Midbrain (tissue), 1 donor: ENCODE measurements at regions not wholly inside any gene's neighbourhood (a gene's known extent, or its start where the extent isn't known, plus 50 kb on each side); places are given as distances from the start of the nearest gene placed in this dataset.
A peak's percentile ranks its signal among the peaks of the same experiment; 100 is the strongest.

Source experiments
- DNase-seq: peaks from one replicate; lab custom pipeline; 2025; lab: John Stamatoyannopoulos, UW

DNA sequence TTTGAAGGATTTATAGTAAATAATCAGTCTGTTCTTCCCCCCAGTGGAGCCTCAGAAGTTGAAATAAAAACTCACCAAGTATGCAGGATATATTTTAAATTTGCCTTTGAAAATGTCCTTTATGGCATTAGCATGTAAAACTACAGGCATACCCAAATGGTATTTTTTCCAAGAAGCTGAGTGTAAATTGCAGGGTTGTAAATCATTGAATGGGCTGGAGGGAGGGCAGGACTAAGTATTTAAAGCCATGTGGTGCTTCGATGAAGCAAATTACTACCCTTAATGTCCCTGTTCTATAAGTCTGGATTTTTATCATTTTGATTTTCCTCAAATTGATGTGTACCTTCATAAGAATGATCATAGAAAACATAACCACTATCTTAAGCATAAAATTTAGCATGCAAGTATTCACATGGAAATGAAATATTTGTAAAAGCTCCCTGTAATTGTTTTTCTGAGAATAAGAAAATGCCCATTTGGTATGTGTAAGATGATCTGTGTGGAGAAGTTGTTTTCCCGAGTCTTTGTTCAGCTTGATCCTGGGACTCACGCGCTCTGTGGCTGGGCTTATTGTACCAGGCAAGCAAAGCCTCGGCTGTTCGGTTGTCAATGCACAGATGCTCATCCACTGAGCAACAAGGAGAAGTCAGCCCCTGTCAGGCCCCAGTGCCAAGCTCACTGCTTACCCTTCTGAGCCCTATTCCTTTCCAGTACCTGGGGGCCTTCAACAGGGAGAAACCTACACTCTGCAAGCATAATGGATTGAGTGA, 66.7 kb downstream of the CD164 start:
- peak; percentile 83 for DNase-seq

DNA sequence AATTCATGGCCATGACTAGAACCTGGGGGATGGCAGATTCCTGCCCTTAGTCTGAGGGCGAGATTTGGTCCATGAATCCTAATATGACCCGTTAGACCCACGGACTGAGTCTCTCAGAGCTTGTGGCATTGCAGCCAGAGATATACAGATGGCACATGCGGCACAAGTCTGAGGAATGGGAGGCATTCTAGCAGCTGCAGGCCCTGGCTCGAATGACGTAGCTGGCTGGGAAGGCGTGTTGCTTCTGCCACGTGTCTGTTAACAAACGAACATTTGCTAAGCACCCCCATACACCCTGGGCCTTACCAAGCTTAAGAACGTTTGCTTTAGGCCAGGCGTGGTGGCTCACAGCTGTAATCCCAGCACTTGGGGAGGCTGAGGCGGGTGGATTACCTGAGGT, 68.0 kb downstream of the CD164 start:
- DNase-seq, result no peak

DNA sequence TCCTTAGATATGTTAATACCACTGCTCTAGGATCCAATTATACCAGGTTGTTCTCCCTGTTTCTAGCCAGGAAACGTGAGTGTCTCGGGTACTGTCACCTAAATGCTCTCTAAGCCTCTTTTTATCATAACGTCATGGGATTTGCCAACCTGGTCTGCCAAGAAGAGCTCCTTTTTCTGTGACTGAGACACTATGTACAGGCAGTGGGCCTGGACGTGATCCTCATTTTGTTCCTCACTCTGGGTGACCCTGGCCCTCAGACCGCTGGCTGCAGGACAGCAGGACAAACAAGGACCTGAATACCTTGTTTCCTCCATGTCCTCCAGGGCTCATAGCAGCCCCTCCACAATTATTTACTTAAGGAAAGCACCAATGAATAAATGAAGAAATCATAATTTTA, 69.1 kb downstream of the CD164 start:
- no peak for DNase-seq

DNA sequence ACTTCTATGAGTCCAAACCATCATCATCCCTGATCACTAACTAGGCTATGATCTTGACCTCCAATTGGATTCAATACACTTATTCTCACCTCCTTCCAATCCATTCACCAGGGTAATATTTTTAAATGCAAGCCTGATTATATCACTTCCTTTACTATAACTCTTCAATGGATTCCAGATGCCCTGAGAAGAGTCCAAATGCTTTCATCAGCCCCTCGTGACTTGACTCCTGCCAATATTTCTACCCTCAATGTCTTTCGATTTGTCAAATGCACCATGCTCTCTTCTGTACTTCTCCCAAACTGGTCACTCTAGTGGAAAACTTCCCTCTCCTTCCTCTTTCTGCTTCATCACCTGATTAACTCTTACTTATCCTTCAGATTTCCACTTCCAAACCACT, 70.8 kb downstream of the CD164 start:
- DNase-seq, result no peak

DNA sequence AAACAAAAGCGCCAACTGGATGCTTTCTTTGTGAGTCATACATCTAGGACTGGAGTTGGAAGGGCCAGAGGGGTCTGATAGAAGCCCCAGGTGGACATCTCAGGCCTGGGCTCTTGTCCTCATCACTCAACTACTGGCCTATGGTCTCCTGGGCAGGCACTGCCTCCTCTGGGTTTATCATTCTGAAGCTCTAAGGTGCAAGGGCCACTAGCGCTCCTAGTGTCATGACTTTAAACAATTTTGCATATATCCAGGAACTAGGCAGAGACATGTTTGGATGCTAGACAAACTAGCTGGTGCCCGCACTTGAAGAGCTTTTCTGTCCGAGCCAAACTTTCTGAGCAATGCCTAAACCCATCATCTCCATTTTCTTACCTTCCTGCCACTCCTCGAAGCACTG, 72.3 kb downstream of the CD164 start:
- DNase-seq, result no peak

DNA sequence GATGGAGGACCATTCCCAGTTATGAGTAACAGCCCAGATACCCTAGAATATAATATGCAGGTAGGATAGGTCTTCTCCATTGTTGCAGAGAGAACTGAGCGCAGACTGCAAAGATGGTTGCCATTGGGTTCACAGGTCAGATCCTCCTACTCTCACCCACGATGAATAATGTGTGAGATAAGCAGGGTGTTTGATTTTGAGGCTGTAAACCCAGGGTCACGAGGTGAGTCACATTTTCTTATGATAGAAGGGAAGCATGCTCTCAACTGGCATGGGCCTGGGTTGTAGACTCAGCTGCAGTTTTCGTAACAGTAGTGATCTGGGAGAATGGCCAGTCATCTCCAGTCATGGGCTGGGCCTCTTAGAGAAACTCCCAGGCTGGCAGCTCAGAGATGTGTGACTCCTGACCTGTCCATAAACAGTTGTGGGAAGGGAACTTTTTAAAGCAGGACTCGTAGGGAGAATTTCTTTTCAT, 74.2 kb downstream of the CD164 start:
- no peak for DNase-seq

DNA sequence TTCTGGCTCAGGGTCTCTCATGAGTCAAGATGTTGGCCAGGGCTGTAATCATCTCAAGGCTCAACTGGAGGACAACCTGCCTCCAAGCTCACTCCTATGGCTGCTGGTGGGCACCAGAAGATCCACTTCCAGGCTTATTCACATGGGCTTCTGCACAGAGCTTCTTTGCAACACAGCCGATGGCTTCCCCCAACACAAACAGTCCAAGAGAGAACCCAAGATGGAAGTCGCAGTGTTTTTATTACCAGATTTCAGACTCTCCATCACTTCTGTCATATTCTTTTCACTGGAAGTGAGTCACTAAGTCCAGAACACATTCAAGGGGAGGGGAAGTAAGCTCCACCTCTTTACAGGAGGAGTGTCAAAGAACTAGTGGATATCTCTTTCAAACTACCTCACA, 75.5 kb downstream of the CD164 start:
- no peak for DNase-seq

DNA sequence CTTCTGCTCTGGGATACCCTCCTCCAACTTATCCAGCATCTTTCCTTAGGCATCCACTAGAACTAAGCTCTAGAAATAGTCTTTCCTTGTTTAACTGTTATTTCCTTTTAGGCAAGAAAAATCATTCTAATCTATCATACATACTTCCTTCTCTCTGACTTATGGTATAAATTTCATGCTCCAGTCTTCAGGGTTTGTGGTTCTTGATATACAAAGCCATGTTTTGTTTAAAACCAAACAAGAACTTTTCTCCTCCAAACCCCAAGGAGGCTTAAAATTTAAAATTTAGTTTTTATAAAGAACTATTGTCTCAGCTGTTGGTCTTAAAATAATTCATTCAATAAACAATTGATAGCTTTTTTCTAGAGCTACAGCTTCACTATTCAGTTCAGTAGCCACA, 77.2 kb downstream of the CD164 start:
- DNase-seq, result no peak

DNA sequence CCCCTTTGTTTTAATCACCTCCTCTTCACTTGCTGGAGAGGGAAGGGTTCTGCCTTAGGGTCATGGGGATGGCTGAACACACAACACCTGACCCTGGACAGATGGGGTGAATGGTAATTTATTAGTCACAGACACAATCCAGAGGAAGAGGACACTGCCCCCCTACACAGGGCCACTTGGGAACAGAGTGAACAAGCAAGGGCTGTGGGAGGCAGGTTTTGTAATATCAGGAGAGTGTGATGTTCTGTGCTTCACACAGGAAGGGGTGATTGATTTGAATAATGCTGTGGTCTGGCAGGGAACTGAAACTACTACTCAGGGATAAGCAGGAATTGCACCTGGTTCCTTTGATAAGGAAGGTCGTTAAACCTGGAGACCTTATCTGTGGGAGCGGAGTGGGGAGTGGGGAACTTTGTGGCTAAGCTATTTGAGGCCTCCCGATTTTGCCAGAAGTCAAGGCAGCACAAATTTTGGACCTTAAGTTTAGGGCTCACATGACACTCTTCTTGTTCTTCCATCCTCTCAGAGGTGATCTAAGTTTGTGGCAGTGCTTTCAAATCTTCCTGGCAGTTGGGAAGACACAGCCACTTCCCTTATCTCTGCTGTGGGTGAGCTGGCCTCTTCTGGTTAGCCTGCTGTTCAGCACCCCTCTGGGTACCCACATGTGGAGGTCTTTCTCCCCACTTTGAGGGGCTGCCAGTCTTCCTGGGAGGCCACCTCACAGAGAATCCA, 77.8 kb downstream of the CD164 start:
- no peak for DNase-seq

DNA sequence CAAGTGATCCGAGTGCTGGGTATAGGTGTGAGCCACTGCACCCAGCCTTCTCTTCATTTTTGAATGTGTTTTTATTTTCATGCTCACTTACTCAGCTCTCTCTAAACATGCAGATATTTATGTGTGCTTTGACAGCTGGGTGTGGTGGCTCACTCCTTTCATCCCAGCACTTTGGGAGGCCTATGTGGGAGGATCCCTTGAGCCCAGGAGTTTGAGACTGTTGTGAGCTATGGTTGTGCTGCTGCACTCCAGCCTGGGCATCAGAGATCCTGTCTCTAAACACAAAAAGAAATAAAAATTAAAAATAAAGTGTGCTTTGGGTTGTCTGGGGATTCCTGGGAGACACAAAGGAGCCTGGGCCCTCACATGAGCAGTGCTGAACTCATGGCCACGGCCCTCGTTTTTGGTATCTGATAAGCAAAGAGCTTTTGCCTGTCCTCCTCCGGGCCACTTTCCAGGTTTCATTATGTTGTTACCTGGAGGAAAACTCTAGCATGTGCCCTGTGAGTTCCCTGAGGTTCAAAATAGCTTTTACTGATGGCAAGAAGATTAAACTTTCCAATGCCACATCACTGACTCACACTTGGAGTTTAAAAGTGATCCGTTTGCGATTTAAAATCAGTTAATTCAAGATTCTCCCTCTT, 78.5 kb downstream of the CD164 start:
- no peak for DNase-seq

DNA sequence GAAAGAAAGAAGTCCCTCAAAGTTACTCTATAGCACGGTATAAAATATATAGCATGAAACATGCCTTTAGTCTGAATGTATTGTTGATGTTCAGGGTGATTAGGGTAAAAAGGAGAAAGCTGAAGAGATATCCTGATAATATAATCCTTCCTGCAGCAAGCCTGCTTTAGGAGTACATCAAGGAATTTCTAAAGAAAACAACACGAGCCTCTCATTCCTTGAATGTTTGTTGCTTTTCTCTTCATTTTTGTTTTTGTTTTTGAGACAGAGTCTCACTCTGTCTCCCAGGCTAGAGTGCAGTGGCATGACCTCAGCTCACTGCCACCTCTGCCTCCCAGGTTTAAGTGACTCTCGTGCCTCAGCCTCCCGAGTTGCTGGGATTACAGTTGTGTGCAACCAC, 79.1 kb downstream of the CD164 start:
- no peak for DNase-seq

DNA sequence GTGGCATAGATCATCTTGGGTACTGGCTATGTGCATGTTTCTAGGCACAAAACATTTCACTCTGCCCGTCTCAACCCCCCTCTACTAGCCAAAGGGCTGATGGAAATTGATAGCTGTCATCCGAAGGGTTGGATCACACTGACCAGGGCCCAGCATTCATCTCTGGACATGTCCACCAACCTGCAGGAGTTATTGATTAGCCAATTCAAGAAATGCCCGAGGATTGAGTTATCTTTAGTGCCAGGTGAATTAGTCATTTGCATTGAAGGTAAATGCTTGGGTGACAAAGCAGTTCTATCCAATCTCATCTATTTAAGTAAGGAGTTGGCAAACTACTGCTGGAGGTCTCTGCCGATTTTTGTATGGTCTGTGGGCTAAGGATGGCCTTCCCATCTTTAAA, 80.1 kb downstream of the CD164 start:
- no peak for DNase-seq

DNA sequence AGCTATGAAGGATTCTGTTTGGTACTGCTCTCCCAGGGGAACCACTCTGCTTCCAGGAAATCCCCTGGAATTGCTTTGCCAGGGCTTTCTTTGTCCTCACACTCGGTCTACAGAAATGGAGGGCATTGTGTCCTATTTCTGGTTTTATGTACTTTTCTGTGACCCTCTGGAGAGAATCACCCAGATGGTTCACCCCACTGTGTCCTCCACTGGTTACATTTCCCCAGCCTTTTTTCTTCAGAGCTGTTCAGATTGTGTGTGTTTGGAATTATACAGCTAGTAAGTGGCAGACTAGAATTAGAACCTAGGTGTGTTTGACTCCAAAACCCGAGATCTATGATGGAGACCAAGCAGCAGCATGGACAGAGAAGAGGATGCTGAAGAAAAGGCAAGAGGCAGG, 80.8 kb downstream of the CD164 start:
- no peak for DNase-seq

DNA sequence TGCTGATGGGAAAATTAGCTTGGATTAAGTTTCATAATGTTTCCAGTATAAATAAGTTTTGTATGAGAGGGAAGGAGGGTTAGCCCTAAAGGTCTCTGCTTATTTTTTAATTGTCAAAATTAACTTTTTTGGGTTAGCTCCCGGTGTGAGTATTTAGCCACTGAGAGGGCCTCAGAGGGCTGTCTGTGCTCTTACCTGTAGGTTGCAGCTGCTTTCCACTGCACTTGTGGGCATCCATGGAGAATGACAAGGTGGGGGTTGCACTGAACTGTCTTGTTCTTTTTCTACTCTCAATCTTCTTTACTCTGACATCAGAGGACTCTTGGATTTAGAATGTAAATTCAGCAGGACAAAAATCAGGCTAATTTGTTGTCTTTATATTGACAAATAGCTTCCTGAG, 81.4 kb downstream of the CD164 start:
- no peak for DNase-seq

DNA sequence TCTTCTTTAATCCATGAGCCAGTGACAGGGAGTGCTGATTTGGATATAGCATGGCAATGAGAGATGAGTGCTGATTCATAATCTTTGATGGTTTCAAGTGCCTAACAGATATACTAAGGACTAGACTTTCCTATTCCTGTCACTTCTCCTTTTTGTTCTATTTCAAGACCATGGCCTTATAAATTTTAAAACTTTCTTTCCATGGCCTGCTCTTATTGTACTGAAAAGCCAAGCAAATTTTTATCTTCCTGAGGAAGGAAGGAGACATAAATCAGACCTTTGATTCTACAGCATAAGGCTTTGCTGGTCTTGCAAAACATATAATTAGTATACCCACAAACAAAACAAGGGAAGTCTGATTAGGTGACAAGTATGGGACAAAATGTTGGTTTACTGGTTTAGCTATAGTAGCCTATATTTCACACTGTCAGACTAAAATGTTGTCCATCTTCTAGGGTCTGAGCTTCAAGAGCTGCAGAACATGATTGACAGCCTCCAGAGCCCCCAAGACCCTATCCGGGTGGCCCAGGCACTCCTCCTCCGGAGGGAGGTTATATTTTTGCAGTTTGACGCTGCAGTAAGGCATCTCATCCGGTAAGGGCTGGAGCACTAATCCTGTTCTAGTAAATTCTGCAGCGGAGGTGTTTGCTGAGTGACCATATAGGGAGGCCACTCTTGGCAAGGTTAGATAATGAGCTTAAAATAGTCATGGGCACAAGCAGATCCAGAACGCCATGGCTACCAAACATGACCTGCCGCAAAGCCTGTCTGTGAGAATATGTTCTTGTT, 82.3 kb downstream of the CD164 start:
- DNase-seq, result no peak

DNA sequence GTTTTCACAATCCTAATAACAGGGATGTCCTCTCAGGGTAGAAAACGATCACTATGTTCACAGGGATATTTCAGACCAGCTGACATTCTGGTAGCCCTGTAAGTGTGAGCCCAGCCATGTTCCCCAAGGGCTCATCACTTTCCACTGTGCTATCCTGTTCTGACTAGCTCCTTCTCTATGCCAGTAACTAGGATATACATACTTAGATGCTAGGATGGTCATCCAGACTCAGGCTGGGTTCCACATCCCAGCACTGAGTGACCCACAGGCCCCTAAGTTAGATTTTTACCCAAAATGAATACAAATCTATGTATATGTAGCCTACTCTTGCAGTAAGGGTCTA, 83.0 kb downstream of the CD164 start:
- no peak for DNase-seq

DNA sequence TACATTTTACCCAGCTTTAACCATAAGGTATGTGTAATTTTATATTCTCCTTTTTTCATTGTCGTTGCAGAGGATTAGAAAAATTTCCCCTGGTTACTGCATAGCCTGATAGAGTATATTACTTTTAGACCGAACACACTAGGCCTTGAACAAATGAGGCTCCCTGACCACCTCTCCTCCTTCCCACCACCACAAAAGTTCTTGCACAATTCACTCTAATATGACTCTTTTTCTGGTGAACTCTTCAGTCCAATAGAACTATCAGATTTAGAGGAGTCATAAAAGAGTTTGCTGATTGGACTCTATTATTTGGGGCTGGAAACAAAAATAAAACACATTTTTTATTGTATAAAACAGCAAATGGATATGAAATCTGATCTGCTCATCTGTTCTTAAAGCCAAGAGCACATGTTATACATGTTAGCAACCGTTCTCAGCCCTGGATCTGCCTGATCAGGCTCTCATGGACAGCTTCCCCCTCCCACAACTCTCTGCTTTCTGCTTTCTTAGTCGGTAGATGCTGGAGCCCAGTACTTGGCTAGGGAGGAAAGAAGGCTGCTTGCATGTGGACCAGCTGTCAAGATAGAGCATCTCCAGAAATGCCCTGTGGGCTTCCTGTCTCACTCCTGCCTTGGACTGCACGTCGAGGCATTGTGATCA, 83.5 kb downstream of the CD164 start:
- DNase-seq, result no peak

DNA sequence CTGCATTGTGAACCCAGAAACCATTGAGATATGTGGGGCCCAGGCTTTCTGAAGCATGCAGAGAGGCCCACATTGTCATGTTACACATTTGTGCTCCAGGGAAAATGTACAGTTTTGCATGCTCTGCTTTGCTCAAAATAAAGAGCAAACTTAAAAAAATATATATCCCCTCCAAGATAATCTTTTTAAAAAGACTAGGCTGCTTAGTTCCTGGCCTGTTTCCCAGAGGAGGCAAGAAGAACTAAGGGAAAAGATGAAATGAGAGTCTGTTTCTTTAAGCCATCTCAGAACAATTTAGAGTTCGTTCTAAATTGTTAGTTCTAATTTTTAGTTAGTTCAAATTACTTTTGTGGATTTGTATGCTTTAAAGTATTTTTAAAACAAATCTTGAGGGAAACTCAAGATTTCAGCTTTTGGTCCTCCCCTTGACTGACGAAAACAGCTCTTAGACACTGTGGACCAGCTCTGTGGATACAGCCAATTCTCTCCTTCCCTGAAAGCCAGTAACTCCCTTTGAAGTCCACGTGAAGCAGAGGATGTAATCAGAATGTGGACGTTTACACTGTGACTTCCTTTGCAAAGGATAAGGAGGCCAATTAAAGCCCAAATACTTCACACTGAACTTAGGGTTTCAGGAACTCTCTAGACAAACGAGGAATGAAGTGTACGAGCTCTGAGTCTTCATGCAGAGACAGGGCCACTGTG, 84.7 kb downstream of the CD164 start:
- no peak for DNase-seq

DNA sequence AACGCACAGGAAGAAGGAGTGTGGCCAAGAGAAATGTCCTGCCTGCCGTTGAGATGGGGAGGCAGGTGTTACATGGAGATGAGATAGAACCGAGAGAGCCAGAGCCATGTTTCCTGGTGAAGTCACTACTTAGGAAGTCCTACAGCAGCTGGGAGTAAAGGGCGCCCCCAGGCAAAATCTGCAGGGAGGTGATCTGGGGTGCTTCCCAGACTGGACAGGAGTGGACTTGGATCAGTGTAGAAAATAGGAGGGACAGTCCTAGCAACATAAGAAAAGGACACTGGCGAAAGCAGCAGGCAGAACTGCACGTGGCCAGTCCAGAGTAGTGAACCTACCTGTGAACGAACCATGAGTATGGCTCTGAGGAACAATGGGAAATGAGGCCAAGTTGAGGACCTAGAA, 85.3 kb downstream of the CD164 start:
- DNase-seq, result no peak

DNA sequence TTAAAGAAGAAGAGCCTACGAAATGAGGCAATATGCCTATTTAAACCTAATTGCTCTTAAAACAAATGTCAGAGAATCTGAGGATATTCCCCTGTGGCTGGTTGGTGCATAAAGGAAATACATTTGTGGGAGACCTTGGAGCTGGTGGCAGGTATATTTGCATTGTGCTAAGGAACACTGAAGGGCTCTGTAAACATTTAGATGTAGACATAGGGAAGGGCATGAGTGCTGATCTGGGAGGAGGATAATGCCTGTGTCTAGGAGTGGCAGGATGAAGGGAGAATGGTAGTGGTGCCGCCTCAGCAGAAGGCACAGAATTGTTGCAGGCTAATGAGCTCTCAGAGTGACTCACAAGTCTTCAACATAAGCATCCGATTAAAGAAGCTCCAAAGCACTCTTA, 85.8 kb downstream of the CD164 start:
- DNase-seq, result no peak

DNA sequence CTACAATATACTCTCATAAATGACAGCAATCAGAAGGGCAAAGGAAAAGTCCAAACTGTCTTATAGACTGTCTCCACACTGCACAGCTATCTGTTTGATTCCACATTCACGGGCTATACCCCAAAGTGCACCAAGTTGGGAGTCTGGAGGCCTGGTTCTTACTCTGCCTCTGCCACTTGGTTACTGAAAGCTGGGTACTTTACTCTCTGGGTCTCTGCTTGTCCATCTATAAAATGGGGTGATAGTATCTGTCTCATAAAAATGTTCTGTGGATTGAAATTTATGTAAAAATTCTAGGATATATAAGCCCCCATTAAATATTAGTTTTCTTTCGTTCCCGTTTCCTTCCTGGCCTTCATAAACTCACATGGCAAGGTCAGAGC, 86.5 kb downstream of the CD164 start:
- DNase-seq, result no peak
